Type B pancreatic cell (in vitro differentiated cells): ENCODE measurements at regions not wholly inside any gene's neighbourhood (a gene's known extent, or its start where the extent isn't known, plus 50 kb on each side); places are given as distances from the start of the nearest gene placed in this dataset.

Source experiments
- DNase-seq: peaks from one replicate; pipeline ENCODE4 v3.0.0; 2021; ENCODE audit warnings: mixed read lengths; ENCODE audit not compliant: unreplicated experiment; ENCODE audit errors: extremely low spot score
- H3K27ac Mint-ChIP-seq: 2 replicates; pipeline ENCODE4 v1.8.0; 2021; ENCODE audit warnings: mild to moderate bottlenecking, mixed read lengths
- H3K27me3 Mint-ChIP-seq: 2 replicates; pipeline ENCODE4 v1.8.0; 2021; ENCODE audit warnings: mixed read lengths
- H3K36me3 Mint-ChIP-seq: 2 replicates; pipeline ENCODE4 v1.8.0; 2021; ENCODE audit warnings: mixed read lengths
- H3K4me1 Mint-ChIP-seq: one replicate; pipeline ENCODE4 v1.8.0; 2021; ENCODE audit warnings: mixed read lengths; ENCODE audit not compliant: unreplicated experiment
- H3K4me3 Mint-ChIP-seq: 2 replicates; pipeline ENCODE4 v1.8.0; 2021; ENCODE audit warnings: mild to moderate bottlenecking, mixed read lengths
- H3K9me3 Mint-ChIP-seq: 2 replicates; pipeline ENCODE4 v1.8.0; 2021; ENCODE audit warnings: mixed read lengths
- TF ChIP-seq, protein P1 (sequence below): fragments of 200-600 bp; sonication (generic); conservative IDR thresholded peaks from 2 replicates; pipeline ENCODE4 v1.5.0; 2021; ENCODE audit warnings: antibody characterized with exemption, mild to moderate bottlenecking

DNA sequence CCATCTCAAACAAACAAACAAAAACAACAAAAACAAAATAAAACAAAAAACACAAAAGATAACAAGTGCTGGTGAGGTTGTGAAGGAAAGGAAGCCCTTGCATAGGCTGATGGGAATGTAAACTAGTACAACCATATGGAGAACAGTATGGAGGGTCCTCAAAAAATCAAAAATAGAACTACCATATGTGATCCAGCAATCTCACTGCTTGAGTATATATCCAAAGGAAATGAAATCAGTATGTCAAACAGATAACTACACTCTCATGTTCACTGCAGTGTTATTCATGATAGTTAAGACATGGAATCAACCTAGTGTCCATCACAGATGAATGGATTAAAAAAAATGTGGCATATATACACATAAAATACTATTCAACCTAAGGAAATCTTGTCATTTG, 395.7 kb upstream of the SLC24A2 start:
- TF ChIP-seq, protein P1, sequence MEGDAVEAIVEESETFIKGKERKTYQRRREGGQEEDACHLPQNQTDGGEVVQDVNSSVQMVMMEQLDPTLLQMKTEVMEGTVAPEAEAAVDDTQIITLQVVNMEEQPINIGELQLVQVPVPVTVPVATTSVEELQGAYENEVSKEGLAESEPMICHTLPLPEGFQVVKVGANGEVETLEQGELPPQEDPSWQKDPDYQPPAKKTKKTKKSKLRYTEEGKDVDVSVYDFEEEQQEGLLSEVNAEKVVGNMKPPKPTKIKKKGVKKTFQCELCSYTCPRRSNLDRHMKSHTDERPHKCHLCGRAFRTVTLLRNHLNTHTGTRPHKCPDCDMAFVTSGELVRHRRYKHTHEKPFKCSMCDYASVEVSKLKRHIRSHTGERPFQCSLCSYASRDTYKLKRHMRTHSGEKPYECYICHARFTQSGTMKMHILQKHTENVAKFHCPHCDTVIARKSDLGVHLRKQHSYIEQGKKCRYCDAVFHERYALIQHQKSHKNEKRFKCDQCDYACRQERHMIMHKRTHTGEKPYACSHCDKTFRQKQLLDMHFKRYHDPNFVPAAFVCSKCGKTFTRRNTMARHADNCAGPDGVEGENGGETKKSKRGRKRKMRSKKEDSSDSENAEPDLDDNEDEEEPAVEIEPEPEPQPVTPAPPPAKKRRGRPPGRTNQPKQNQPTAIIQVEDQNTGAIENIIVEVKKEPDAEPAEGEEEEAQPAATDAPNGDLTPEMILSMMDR, result no peak
- no peak overlapping the region for H3K4me3 Mint-ChIP-seq
- no peak for DNase-seq
- peaks cover 4% of the 10 kb centered on the region for H3K9me3 Mint-ChIP-seq
- H3K27ac Mint-ChIP-seq, result no peak overlapping the region
- peaks cover 9% of the 10 kb centered on the region for H3K27me3 Mint-ChIP-seq
- peaks cover under 1% of the 10 kb centered on the region for H3K4me1 Mint-ChIP-seq
- no peaks in the 10 kb centered on the region for H3K36me3 Mint-ChIP-seq

DNA sequence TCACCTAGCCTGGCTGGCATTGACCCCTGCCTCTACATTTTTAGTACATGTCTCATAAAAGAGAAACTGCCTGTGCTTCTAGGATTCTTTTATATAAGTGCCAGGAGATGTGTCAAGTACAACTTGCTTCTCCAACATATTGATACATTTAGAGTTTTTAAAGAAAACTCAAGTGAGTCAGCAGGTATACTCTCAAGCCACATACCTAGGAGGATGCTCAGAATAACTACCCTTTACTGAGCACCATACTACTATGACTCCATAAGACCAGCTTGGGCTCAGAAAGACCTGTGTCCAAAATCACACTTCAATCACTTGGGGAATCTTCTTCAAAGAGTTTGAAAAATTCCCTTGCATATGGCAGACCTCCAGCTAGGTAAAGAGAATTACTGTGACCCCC, 389.8 kb upstream of the SLC24A2 start:
- Mint-ChIP-seq H3K27me3 (peaks cover 13% of the 10 kb centered on the region), H3K36me3 (no peaks in the 10 kb centered on the region), H3K4me1 (no peaks in the 10 kb centered on the region), H3K27ac (no peak overlapping the region), H3K4me3 (no peak overlapping the region), H3K9me3 (peaks cover 4% of the 10 kb centered on the region)
- TF ChIP-seq, protein P1, result no peak
- no peak for DNase-seq

DNA sequence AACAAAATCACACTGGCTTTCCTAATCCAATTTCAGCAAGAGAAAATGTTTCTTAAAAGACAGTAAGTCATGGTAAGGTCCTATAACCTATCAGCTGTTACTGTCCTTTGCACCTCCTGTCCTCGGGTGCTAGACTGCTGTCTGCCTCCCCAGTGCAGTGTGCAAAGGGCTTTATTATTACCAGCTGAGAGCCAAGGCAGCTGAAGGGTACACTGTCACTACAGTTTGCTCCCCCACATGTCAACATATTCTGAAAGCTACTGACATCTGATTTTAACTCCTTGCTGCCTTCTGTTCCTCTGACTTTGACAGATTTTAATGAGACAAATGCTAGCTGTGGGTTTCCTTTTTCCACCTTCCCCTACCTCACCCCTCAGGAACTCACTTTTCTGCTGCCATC, 389.4 kb upstream of the SLC24A2 start:
- H3K27ac Mint-ChIP-seq, result no peak overlapping the region
- no peak for DNase-seq
- H3K4me1 Mint-ChIP-seq, result no peaks in the 10 kb centered on the region
- H3K4me3 Mint-ChIP-seq, result no peak overlapping the region
- peaks cover 13% of the 10 kb centered on the region for H3K27me3 Mint-ChIP-seq
- no peaks in the 10 kb centered on the region for H3K36me3 Mint-ChIP-seq
- TF ChIP-seq, protein P1, result no peak
- H3K9me3 Mint-ChIP-seq, result peaks cover 6% of the 10 kb centered on the region

- TF ChIP-seq, protein P1, result no peak
- no peak for DNase-seq
- Mint-ChIP-seq H3K27me3 (no peaks in the 10 kb centered on the region), H3K36me3 (peaks cover 5% of the 10 kb centered on the region), H3K4me1 (no peaks in the 10 kb centered on the region), H3K4me3 (no peak overlapping the region), H3K27ac (no peak overlapping the region), H3K9me3 (peaks cover 25% of the 10 kb centered on the region)
These were observed 381.3 kb upstream of the SLC24A2 start for GRCh38 chr9:20170122-20170521.

GRCh38 chr9:20152151-20152725, 363.4 kb upstream of the SLC24A2 start:
- Mint-ChIP-seq H3K4me1 (no peaks in the 10 kb centered on the region), H3K27me3 (peaks cover 14% of the 10 kb centered on the region), H3K36me3 (no peaks in the 10 kb centered on the region), H3K9me3 (no peaks in the 10 kb centered on the region), H3K27ac (no peak overlapping the region), H3K4me3 (no peak overlapping the region)
- DNase-seq, result no peak
- TF ChIP-seq, protein P1, result no peak

GRCh38 chr9:20148416-20148815, 359.6 kb upstream of the SLC24A2 start:
- Mint-ChIP-seq H3K4me3 (no peak overlapping the region), H3K9me3 (no peaks in the 10 kb centered on the region), H3K27ac (no peak overlapping the region), H3K36me3 (no peaks in the 10 kb centered on the region), H3K27me3 (peaks cover 33% of the 10 kb centered on the region), H3K4me1 (peaks cover 14% of the 10 kb centered on the region)
- no peak for DNase-seq
- TF ChIP-seq, protein P1, result no peak
